ENCODE measurements at regions not wholly inside any gene's neighbourhood (a gene's known extent, or its start where the extent isn't known, plus 50 kb on each side); places are given as distances from the start of the nearest gene placed in this dataset.
"Not testable (repeated sequence)": the region's sequence is repeated elsewhere in the genome, so short reads cannot be mapped to it uniquely, and the experiment has no call there.

DNA sequence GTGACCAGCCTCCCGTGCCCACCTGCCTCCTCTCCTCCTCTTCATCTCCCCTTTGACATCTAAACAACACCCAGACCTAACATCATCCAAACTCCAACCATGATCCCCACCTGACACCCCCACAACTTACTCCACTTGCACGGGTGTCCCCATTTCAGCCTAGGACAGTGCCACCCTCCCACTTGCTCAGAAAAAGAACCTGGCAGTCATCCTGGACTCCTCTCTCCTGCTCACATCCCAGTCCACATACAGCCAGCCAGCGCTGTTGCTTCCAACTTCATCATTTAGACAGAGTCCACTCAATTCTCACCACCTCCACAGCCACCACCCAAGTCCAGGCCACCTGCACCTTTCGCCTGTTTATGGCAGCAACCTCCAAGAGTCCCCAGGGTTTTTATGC is 485.7 kb downstream of the MN1 start:
- no peak for TF ChIP-seq POLR2A (IDR thresholded peaks at IDR 0.05)
- TF ChIP-seq, protein P1, sequence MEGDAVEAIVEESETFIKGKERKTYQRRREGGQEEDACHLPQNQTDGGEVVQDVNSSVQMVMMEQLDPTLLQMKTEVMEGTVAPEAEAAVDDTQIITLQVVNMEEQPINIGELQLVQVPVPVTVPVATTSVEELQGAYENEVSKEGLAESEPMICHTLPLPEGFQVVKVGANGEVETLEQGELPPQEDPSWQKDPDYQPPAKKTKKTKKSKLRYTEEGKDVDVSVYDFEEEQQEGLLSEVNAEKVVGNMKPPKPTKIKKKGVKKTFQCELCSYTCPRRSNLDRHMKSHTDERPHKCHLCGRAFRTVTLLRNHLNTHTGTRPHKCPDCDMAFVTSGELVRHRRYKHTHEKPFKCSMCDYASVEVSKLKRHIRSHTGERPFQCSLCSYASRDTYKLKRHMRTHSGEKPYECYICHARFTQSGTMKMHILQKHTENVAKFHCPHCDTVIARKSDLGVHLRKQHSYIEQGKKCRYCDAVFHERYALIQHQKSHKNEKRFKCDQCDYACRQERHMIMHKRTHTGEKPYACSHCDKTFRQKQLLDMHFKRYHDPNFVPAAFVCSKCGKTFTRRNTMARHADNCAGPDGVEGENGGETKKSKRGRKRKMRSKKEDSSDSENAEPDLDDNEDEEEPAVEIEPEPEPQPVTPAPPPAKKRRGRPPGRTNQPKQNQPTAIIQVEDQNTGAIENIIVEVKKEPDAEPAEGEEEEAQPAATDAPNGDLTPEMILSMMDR (IDR thresholded peaks at IDR 0.05): no peak
- no peaks in the 10 kb centered on the region for H3K27me3 ChIP-seq
- no peak for DNase-seq
- H3K36me3 ChIP-seq: no peaks in the 10 kb centered on the region
- H3K4me3 ChIP-seq (replicated peaks in 1 of 3): no peak overlapping the region
- peaks cover 8 to 11% of the 10 kb centered on the region in 2 donors for H3K4me1 ChIP-seq
- no peaks in the 10 kb centered on the region for H3K9me3 ChIP-seq
- no peak overlapping the region for H3K27ac ChIP-seq
- intact Hi-C loops (cut with DNase I): no loop called here
- WGBS, 2 donors: 93 to 95% methylated on average over 4 of the region's 4 CpGs

DNA sequence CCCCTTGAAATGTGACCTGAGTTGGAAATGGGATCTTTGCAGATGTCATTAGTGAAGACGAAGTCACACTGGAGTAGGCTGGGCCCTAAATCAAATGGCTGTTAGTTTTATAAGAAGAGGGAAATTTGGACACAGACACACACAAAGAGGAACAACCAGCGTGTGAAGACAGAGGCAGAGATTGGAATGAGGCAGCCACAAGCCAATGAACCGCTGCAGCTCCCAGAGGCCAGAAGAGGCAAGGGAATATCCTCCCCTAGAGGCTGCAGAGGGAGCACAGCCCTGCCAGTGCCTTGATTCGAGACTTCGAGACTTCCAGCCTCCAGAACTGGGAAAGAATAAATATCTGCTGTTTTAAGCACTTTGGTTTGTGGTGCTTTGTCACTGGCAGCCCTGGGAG is 484.5 kb downstream of the MN1 start:
- 74 to 86% methylated on average over 5 of the region's 5 CpGs for WGBS, 2 donors
- Histone ChIP-seq H3K9me3 (no peaks in the 10 kb centered on the region), H3K4me1 (peaks cover 6 to 7% of the 10 kb centered on the region in 2 donors), H3K27ac (no peak overlapping the region), H3K27me3 (no peaks in the 10 kb centered on the region), H3K36me3 (no peaks in the 10 kb centered on the region), H3K4me3 (replicated peaks in 1 of 3) (no peak overlapping the region)
- intact Hi-C loops (cut with DNase I): no loop called here
- no peak for DNase-seq
- TF ChIP-seq POLR2A (IDR thresholded peaks at IDR 0.05): no peak
- TF ChIP-seq, protein P1 (IDR thresholded peaks at IDR 0.05): no peak

DNA sequence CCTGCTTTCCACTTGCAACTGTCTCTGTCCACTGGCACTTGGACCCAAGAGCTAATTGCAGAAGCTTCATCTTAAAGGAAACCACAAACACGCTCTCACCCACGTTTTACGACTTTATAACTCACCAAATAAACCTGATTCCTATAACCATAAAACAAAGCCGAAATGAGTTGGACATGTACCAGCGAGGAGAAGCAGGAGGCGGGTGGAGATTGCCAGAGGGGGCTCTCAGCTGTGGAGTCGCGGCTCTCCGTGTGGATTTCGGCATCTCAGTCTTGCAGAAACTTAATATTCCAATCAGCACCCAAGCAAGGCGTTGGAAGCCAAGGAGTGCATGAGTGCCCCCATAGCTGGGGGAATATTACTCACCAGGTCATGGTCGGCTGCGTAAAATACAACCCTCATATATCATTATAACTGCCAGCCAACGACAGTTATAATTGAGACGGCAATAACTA is 483.6 kb downstream of the MN1 start:
- Histone ChIP-seq H3K9me3 (no peaks in the 10 kb centered on the region), H3K4me3 (replicated peaks in 1 of 3) (no peak overlapping the region), H3K27me3 (no peaks in the 10 kb centered on the region), H3K4me1 (no peaks in the 10 kb centered on the region), H3K27ac (no peak overlapping the region), H3K36me3 (no peaks in the 10 kb centered on the region)
- 68 to 78% methylated on average over 15 of the region's 15 CpGs for WGBS, 2 donors
- intact Hi-C loops (cut with DNase I): no loop called here
- DNase-seq: no peak
- TF ChIP-seq, protein P1 (IDR thresholded peaks at IDR 0.05): no peak
- no peak for TF ChIP-seq POLR2A (IDR thresholded peaks at IDR 0.05)

- WGBS, 2 donors: 65 to 68% methylated on average over 3 of the region's 3 CpGs
- intact Hi-C loops (cut with DNase I): no loop called here
- H3K4me1 ChIP-seq: no peaks in the 10 kb centered on the region
- no peak overlapping the region for H3K4me3 ChIP-seq (replicated peaks in 1 of 3)
- H3K9me3 ChIP-seq: no peaks in the 10 kb centered on the region
- no peak for TF ChIP-seq POLR2A (IDR thresholded peaks at IDR 0.05)
- TF ChIP-seq, protein P1 (IDR thresholded peaks at IDR 0.05): no peak
- no peak overlapping the region for H3K27ac ChIP-seq
- DNase-seq: no peak
- H3K36me3 ChIP-seq: no peaks in the 10 kb centered on the region
- H3K27me3 ChIP-seq: no peaks in the 10 kb centered on the region
Observed at GRCh38 chr22:27318516-27318915, 483.0 kb downstream of the MN1 start.

DNA sequence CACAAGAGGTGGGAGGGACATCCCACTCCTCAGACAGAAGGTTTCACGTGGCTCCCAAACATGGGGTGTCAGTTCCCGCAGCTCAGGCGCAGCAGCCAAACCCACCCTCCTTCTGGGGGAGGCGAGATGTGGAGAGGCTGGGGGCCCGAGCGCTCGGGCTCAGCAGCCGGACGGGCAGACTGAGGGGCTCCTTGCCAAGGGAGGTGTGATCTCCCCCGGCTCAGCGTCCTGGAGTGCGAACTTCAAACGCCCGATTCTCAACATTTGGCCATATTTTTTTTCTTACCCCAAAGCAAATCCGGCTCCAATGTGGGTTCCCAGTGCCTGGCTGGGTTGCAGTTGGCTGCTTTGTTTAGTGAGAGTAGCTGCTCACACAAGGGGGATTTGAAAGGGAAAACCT is 477.9 kb downstream of the MN1 start:
- H3K9me3 ChIP-seq: no peaks in the 10 kb centered on the region
- no peaks in the 10 kb centered on the region for H3K36me3 ChIP-seq

DNA sequence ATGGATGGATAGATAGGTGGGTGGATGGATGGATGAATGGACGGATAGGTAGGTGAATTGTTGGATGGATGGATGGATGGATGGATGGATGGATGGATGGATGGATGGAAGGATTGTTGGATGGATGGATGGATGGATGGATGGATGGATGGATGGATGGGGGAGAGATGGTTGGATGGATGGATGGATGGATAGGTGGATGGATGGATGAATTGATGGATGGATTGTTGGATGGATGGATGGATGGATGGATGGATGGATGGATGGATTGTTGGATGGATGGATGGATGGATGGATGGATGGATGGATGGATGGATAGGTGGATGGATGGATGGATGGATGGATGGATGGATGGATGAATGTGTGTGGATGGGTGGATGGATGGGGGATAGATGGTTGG is 476.6 kb downstream of the MN1 start:
- WGBS, 2 donors: 88 to 91% methylated on average over 1 of the region's 1 CpG
- H3K9me3 ChIP-seq; DNase-seq; H3K27me3 ChIP-seq; H3K4me1 ChIP-seq; intact Hi-C loops (cut with DNase I); H3K27ac ChIP-seq; H3K36me3 ChIP-seq; H3K4me3 ChIP-seq (replicated peaks in 1 of 3): not testable (repeated sequence)

More for the DNA sequence above, 477.9 kb downstream of the MN1 start:
- Histone ChIP-seq H3K27me3 (no peaks in the 10 kb centered on the region), H3K4me1 (no peaks in the 10 kb centered on the region), H3K4me3 (replicated peaks in 1 of 3) (no peak overlapping the region), H3K27ac (no peak overlapping the region)
- TF ChIP-seq, protein P1 (IDR thresholded peaks at IDR 0.05): no peak
- TF ChIP-seq POLR2A (IDR thresholded peaks at IDR 0.05): no peak
- no peak for DNase-seq
- intact Hi-C loops (cut with DNase I): no loop called here
- 27 to 28% methylated on average over 15 of the region's 15 CpGs for WGBS, 2 donors
